Activated CD8-positive, alpha-beta memory T cell treated with anti-CD3 and anti-CD28 coated beads, Interleukin-2, amount 10 ng/mL, durations not matched to agents 7 days and 5 days (primary cell): ENCODE measurements at regions not wholly inside any gene's neighbourhood (a gene's known extent, or its start where the extent isn't known, plus 50 kb on each side); places are given as distances from the start of the nearest gene placed in this dataset.

Experiments
- ATAC-seq: fragments of 150-1000 bp; cut with Tn5 transposase; one replicate; pipeline ENCODE4 v1.10.0; 2021; ENCODE audit warnings: moderate library complexity
- CTCF ChIA-PET: fragments of 350-600 bp; sonication (Branson Sonifier 250); formaldehyde crosslinking; loops from one replicate; lab custom pipeline; 2021; ENCODE audit warnings: antibody characterized with exemption; lab: Charles Lee
- DNase-seq: peaks from one replicate; pipeline ENCODE4 v3.0.0-alpha.2; 2020
- H3K27ac Mint-ChIP-seq: one replicate; pipeline ENCODE4 v1.8.0; 2021; ENCODE audit warnings: mild to moderate bottlenecking, mixed read lengths
- H3K27me3 Mint-ChIP-seq: one replicate; pipeline ENCODE4 v1.8.0; 2021; ENCODE audit warnings: mixed read lengths
- H3K36me3 Mint-ChIP-seq: one replicate; pipeline ENCODE4 v1.8.0; 2021; ENCODE audit warnings: mild to moderate bottlenecking, mixed read lengths
- H3K4me1 Mint-ChIP-seq: one replicate; pipeline ENCODE4 v1.8.0; 2021; ENCODE audit warnings: mixed read lengths
- H3K4me3 Mint-ChIP-seq: one replicate; pipeline ENCODE4 v1.8.0; 2021; ENCODE audit warnings: mild to moderate bottlenecking, moderate library complexity, mixed read lengths
- H3K9me3 Mint-ChIP-seq: one replicate; pipeline ENCODE4 v1.8.0; 2022; ENCODE audit warnings: low read depth, mixed read lengths

GRCh38 chr1:58094221-58094620, 452.3 kb downstream of the OMA1 start:
- Mint-ChIP-seq H3K9me3 (no peaks in the 10 kb centered on the region), H3K4me1 (no peaks in the 10 kb centered on the region), H3K4me3 (no peak overlapping the region), H3K36me3 (no peaks in the 10 kb centered on the region), H3K27me3 (peaks cover 3% of the 10 kb centered on the region), H3K27ac (no peak overlapping the region)
- CTCF ChIA-PET, result no interaction called here
- DNase-seq (no peak), ATAC-seq (no peak)

- no peak for ATAC-seq
- Mint-ChIP-seq H3K4me1 (no peaks in the 10 kb centered on the region), H3K27me3 (peaks cover 3% of the 10 kb centered on the region), H3K9me3 (no peaks in the 10 kb centered on the region), H3K36me3 (no peaks in the 10 kb centered on the region), H3K4me3 (no peak overlapping the region), H3K27ac (no peak overlapping the region)
- DNase-seq, result no peak
- CTCF ChIA-PET, result no interaction called here
These were observed 455.9 kb downstream of the OMA1 start for GRCh38 chr1:58090640-58091039.

GRCh38 chr1:58089898-58090534, 456.5 kb downstream of the OMA1 start:
- ATAC-seq, result no peak
- no peaks in the 10 kb centered on the region for H3K4me1 Mint-ChIP-seq

GRCh38 chr1:58084266-58084665, 462.3 kb downstream of the OMA1 start:
- Mint-ChIP-seq H3K4me1 (no peaks in the 10 kb centered on the region), H3K27ac (no peak overlapping the region), H3K4me3 (no peak overlapping the region), H3K27me3 (no peaks in the 10 kb centered on the region), H3K9me3 (no peaks in the 10 kb centered on the region), H3K36me3 (no peaks in the 10 kb centered on the region)
- CTCF ChIA-PET, result no interaction called here
- DNase-seq (no peak), ATAC-seq (no peak)

More at GRCh38 chr1:58089898-58090534, 456.5 kb downstream of the OMA1 start:
- no peaks in the 10 kb centered on the region for H3K36me3 Mint-ChIP-seq
- DNase-seq, result no peak
- H3K27me3 Mint-ChIP-seq, result peaks cover 3% of the 10 kb centered on the region
- no peaks in the 10 kb centered on the region for H3K9me3 Mint-ChIP-seq
- CTCF ChIA-PET, result no interaction called here
- H3K27ac Mint-ChIP-seq, result no peak overlapping the region
- no peak overlapping the region for H3K4me3 Mint-ChIP-seq

- no peaks in the 10 kb centered on the region for H3K9me3 Mint-ChIP-seq
- no peaks in the 10 kb centered on the region for H3K27me3 Mint-ChIP-seq
- CTCF ChIA-PET, result no interaction called here
- no peak overlapping the region for H3K27ac Mint-ChIP-seq
- ATAC-seq (no peak), DNase-seq (no peak)
- no peaks in the 10 kb centered on the region for H3K36me3 Mint-ChIP-seq
- no peak overlapping the region for H3K4me3 Mint-ChIP-seq
- H3K4me1 Mint-ChIP-seq, result no peaks in the 10 kb centered on the region
These were observed 463.9 kb downstream of the OMA1 start for GRCh38 chr1:58082596-58082995.

- ATAC-seq, result no peak
- Mint-ChIP-seq H3K36me3 (no peaks in the 10 kb centered on the region), H3K9me3 (no peaks in the 10 kb centered on the region), H3K27ac (no peak overlapping the region), H3K4me1 (no peaks in the 10 kb centered on the region), H3K4me3 (no peak overlapping the region), H3K27me3 (no peaks in the 10 kb centered on the region)
- CTCF ChIA-PET, result no interaction called here
- no peak for DNase-seq
These were observed 470.3 kb downstream of the OMA1 start for GRCh38 chr1:58076258-58076657.

- ATAC-seq (no peak), DNase-seq (no peak)
- H3K4me1 Mint-ChIP-seq, result no peaks in the 10 kb centered on the region
- no peaks in the 10 kb centered on the region for H3K9me3 Mint-ChIP-seq
- no peaks in the 10 kb centered on the region for H3K27me3 Mint-ChIP-seq
- no peak overlapping the region for H3K27ac Mint-ChIP-seq
- no peak overlapping the region for H3K4me3 Mint-ChIP-seq
- no peaks in the 10 kb centered on the region for H3K36me3 Mint-ChIP-seq
- CTCF ChIA-PET, result no interaction called here
These were observed 471.3 kb downstream of the OMA1 start for GRCh38 chr1:58075188-58075578.

- DNase-seq (no peak), ATAC-seq (no peak)
- Mint-ChIP-seq H3K36me3 (no peaks in the 10 kb centered on the region), H3K27me3 (no peaks in the 10 kb centered on the region), H3K4me3 (no peak overlapping the region), H3K9me3 (no peaks in the 10 kb centered on the region), H3K4me1 (no peaks in the 10 kb centered on the region), H3K27ac (no peak overlapping the region)
- CTCF ChIA-PET, result no interaction called here
These were observed 474.1 kb downstream of the OMA1 start for GRCh38 chr1:58072450-58072849.

- DNase-seq, result no peak
- Mint-ChIP-seq H3K27ac (no peak overlapping the region), H3K27me3 (no peaks in the 10 kb centered on the region), H3K9me3 (no peaks in the 10 kb centered on the region), H3K4me1 (no peaks in the 10 kb centered on the region), H3K4me3 (no peak overlapping the region), H3K36me3 (no peaks in the 10 kb centered on the region)
- no peak for ATAC-seq
- CTCF ChIA-PET, result no interaction called here
These were observed 479.4 kb downstream of the OMA1 start for GRCh38 chr1:58067082-58067481.

GRCh38 chr1:58065520-58065919, 481.0 kb downstream of the OMA1 start:
- no peak overlapping the region for H3K4me3 Mint-ChIP-seq
- H3K27ac Mint-ChIP-seq, result no peak overlapping the region
- H3K36me3 Mint-ChIP-seq, result no peaks in the 10 kb centered on the region
- H3K27me3 Mint-ChIP-seq, result no peaks in the 10 kb centered on the region
- CTCF ChIA-PET, result no interaction called here
- ATAC-seq (no peak), DNase-seq (no peak)
- H3K9me3 Mint-ChIP-seq, result no peaks in the 10 kb centered on the region
- H3K4me1 Mint-ChIP-seq, result no peaks in the 10 kb centered on the region

GRCh38 chr1:58064166-58064565, 482.4 kb downstream of the OMA1 start:
- Mint-ChIP-seq H3K36me3 (no peaks in the 10 kb centered on the region), H3K4me3 (no peak overlapping the region)
- DNase-seq, result no peak

GRCh38 chr1:58063095-58063494, 483.4 kb downstream of the OMA1 start:
- Mint-ChIP-seq H3K27me3 (no peaks in the 10 kb centered on the region), H3K27ac (no peak overlapping the region), H3K36me3 (no peaks in the 10 kb centered on the region), H3K4me1 (no peaks in the 10 kb centered on the region), H3K4me3 (no peak overlapping the region), H3K9me3 (no peaks in the 10 kb centered on the region)
- CTCF ChIA-PET, result no interaction called here
- no peak for ATAC-seq
- no peak for DNase-seq

More at GRCh38 chr1:58064166-58064565, 482.4 kb downstream of the OMA1 start:
- Mint-ChIP-seq H3K27ac (no peak overlapping the region), H3K9me3 (no peaks in the 10 kb centered on the region), H3K27me3 (no peaks in the 10 kb centered on the region), H3K4me1 (no peaks in the 10 kb centered on the region)
- CTCF ChIA-PET, result no interaction called here
- ATAC-seq, result no peak

GRCh38 chr1:58062635-58063034, 483.9 kb downstream of the OMA1 start:
- H3K27ac Mint-ChIP-seq, result no peak overlapping the region
- H3K36me3 Mint-ChIP-seq, result no peaks in the 10 kb centered on the region
- ATAC-seq (no peak), DNase-seq (no peak)
- H3K9me3 Mint-ChIP-seq, result no peaks in the 10 kb centered on the region
- H3K4me3 Mint-ChIP-seq, result no peak overlapping the region
- H3K4me1 Mint-ChIP-seq, result no peaks in the 10 kb centered on the region
- CTCF ChIA-PET, result no interaction called here
- no peaks in the 10 kb centered on the region for H3K27me3 Mint-ChIP-seq

- Mint-ChIP-seq H3K27me3 (no peaks in the 10 kb centered on the region), H3K4me3 (no peak overlapping the region), H3K27ac (no peak overlapping the region), H3K4me1 (no peaks in the 10 kb centered on the region), H3K36me3 (no peaks in the 10 kb centered on the region), H3K9me3 (no peaks in the 10 kb centered on the region)
- DNase-seq (no peak), ATAC-seq (no peak)
- CTCF ChIA-PET, result no interaction called here
These were observed 485.9 kb downstream of the OMA1 start for GRCh38 chr1:58060559-58061170.
